ENCODE measurements at regions not wholly inside any gene's neighbourhood (a gene's known extent, or its start where the extent isn't known, plus 50 kb on each side); places are given as distances from the start of the nearest gene placed in this dataset.

DNA sequence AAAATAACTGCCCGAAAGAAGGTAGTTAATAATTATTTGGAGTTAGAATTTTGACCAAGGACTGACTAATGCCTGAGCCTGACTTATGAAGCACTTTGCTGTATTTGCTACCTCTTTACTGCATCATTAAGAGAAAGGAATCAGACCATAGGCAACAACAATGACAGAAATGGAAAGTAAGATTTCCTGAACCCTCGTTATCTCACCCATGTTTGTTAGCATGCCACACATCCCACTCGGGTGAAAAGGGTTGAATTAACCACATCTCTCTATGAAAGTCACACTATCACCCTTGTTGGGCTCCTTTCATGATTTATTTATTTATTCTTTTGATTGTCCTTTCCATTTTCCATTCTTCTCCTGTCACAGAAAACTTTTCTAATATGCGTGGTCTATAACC, 59.6 kb downstream of the OLIG3 start:
- TF ChIP-seq, protein P1, sequence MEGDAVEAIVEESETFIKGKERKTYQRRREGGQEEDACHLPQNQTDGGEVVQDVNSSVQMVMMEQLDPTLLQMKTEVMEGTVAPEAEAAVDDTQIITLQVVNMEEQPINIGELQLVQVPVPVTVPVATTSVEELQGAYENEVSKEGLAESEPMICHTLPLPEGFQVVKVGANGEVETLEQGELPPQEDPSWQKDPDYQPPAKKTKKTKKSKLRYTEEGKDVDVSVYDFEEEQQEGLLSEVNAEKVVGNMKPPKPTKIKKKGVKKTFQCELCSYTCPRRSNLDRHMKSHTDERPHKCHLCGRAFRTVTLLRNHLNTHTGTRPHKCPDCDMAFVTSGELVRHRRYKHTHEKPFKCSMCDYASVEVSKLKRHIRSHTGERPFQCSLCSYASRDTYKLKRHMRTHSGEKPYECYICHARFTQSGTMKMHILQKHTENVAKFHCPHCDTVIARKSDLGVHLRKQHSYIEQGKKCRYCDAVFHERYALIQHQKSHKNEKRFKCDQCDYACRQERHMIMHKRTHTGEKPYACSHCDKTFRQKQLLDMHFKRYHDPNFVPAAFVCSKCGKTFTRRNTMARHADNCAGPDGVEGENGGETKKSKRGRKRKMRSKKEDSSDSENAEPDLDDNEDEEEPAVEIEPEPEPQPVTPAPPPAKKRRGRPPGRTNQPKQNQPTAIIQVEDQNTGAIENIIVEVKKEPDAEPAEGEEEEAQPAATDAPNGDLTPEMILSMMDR (IDR thresholded peaks at IDR 0.05; ENCODE audit: control insufficient read depth, extremely low read depth, insufficient read depth): no peak
- no peak overlapping the region for H3K4me3 ChIP-seq (ENCODE audit: low read depth, low read length)
- DNase-seq (ENCODE audit: low read depth): no peak

DNA sequence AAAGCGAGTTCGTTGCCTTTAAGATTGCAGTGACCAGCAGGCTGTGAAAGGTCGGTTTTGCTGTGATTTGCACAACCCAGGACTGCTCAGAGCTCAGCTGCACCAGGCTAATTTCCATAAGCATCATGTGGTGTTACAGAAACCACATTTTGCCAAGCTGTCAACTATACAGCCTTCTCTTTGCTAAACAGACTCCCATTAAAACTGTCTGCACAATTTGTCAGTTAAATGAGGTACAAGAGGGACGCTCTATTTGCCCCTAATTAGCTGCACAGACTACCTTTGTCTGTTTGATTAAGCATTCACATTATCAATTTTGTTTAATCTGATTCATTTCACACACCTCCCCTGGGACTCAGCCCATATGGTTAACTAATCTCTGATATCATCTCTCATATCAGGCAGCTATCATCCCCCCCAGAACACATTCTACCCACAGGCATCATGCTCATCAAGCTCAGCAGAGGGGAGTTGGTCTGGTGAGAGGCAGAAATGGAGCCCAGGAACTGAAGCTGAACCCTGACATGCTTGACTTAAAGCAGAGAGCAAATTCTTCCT, 62.1 kb downstream of the OLIG3 start:
- no peak for DNase-seq (ENCODE audit: low read depth)
- TF ChIP-seq, protein P1 (IDR thresholded peaks at IDR 0.05; ENCODE audit: control insufficient read depth, extremely low read depth, insufficient read depth): no peak
- no peak overlapping the region for H3K4me3 ChIP-seq (ENCODE audit: low read depth, low read length)

DNA sequence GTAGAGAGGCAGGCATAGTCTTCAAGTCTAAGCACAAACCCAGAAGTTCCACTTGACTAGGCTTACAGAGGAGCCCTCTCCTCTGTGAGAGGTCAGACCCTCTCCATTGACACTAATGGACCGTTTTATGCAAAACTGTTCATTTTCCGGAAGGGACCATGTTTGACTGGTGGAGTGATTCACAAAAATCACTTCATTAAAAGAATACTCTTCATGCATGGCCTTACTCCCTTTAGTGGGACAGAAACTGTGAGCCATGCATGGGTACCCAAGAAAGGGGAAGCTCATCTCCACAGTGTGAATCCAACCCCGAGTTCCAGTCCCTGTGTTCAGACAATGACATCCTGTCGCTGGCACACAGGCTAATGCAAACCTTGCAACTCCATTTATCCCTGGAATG, 63.2 kb downstream of the OLIG3 start:
- H3K4me3 ChIP-seq (ENCODE audit: low read depth, low read length): no peak overlapping the region
- TF ChIP-seq, protein P1 (IDR thresholded peaks at IDR 0.05; ENCODE audit: control insufficient read depth, extremely low read depth, insufficient read depth): no peak
- no peak for DNase-seq (ENCODE audit: low read depth)

DNA sequence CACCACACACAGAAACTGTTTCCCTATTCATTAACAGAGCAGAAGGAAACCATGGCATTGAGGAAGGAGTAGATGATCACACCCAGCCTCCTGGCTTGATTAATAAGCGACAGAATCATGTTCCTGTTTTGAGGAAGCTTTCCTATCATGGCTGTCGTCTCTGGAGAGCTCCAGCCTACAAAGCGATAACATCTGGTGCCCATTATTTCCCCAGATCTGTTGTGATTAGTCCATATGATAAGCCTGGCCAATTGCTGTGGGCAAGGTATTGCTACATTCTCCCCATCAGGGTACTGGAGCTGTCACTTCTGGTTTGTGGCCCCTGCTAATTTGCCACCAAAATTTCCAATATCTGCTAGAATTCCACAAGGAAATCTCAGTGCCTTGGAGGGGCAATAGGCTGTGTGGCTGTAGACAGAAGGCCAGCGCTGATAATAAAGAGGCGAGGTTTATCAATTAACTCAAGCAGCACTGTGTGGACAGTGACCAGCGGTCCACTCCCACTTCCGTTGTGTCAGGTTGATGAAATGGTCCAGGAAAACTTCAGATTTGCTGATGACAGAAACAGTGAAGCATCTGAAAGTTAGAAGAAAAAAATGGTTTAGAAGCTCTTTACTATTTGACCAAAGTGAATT, 66.4 kb downstream of the OLIG3 start:
- no peak overlapping the region for H3K4me3 ChIP-seq (ENCODE audit: low read depth, low read length)
- TF ChIP-seq, protein P1 (IDR thresholded peaks at IDR 0.05; ENCODE audit: control insufficient read depth, extremely low read depth, insufficient read depth): no peak
- DNase-seq (ENCODE audit: low read depth): no peak

DNA sequence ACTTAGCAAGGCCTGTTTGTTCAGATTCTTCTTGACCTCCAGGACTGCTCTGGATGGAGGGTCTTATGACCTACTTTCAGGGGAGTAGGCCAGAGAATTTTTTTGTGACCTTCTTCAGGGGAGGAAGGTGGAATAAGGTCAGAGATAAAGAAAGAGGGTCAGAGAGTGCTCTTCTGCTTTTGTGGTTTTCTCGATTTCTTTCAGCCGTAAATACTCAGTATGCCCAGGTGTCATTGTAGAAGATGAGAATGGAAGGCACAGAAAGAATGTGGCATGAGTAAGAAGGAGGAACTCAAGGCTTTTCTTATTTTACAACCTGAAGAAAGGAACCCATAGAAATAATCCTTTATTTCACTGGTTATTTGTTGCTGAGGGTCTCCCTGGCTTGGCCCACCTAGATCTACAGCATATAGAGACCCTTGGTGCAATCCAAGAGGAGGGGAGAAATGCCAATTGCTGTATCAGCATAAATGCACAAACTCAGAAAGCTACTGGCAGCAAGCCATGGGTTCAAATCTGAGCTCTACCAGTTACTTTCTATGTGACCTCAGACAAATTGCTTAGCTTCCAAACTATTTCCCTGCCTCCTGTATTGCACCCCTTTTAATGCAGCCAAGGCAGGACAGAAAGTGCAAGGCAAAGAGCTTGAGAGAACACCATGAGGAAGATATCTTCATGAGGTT, 68.0 kb downstream of the OLIG3 start:
- H3K4me3 ChIP-seq (ENCODE audit: low read depth, low read length): no peak overlapping the region
- no peak for DNase-seq (ENCODE audit: low read depth)
- TF ChIP-seq, protein P1 (IDR thresholded peaks at IDR 0.05; ENCODE audit: control insufficient read depth, extremely low read depth, insufficient read depth): no peak

DNA sequence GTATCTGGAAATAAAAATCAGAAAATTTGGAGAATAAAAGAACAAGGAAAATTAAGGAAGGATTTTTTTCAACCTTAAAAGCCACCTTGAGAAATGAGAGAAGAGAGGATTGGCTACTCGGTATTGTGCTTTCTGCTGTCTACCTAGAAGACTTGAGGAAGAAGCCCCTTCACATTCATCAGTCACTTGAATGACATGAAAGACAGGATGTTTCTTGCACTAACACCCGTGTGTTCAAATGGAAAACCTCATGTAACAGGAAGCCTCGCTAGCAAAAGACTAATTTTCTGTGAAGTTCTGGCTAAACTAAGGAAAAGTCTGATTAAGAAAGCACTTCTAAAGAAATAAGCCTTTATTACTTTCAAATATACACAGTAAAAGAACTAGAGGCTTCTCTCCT, 69.9 kb downstream of the OLIG3 start:
- no peak for DNase-seq (ENCODE audit: low read depth)
- H3K4me3 ChIP-seq (ENCODE audit: low read depth, low read length): no peak overlapping the region
- TF ChIP-seq, protein P1 (IDR thresholded peaks at IDR 0.05; ENCODE audit: control insufficient read depth, extremely low read depth, insufficient read depth): no peak

All from LNCaP clone FGC (cell line).